ENCODE measurements at regions not wholly inside any gene's neighbourhood (a gene's known extent, or its start where the extent isn't known, plus 50 kb on each side); places are given as distances from the start of the nearest gene placed in this dataset.

DNA sequence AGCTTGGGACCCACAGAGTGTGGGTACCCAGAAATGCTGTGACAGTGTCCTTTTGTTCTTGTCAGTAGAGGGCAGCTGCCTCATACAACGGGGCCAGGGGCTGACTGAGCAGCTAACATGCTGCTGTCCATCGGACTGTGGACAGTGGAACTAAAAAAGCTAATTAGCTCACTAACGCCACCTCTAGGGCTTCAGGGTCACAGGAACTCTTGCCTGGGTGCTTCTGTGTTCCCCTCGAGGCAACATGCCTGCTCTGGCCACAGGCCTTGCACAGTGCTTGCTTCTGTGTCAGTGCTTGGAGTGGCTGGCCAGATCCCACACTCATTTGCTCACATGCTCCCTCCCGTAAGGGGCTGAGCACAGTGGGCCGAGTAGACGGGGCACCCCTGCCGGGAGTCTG, 377.0 kb downstream of the OLFM4 start:
- Histone ChIP-seq H3K4ac (ENCODE audit: low read depth in 1 of 2, low read length in 2 of 2) (no peak overlapping the region), H3K9ac (ENCODE audit: low read length) (no peak overlapping the region), H2BK5ac (ENCODE audit: low read depth, low read length, poor library complexity, severe bottlenecking) (no peak overlapping the region), H3K4me1 (ENCODE audit: control insufficient read depth, insufficient read depth, low read depth, low read length) (no peaks in the 10 kb centered on the region), H2BK120ac (ENCODE audit: low read depth, low read length) (no peak overlapping the region), H3K27ac (ENCODE audit: low read length, poor library complexity, severe bottlenecking) (no peak overlapping the region), H2AFZ (ENCODE audit: low read depth, low read length) (no peak overlapping the region), H2BK15ac (ENCODE audit: low read depth, poor library complexity, severe bottlenecking) (no peak overlapping the region), H4K8ac (ENCODE audit: low read length) (no peak overlapping the region), H2AK5ac (ENCODE audit: low read length, severe bottlenecking) (no peak overlapping the region), H4K91ac (ENCODE audit: low read length) (no peak overlapping the region), H3K9me3 (ENCODE audit: control insufficient read depth, low read length) (no peaks in the 10 kb centered on the region), H3K36me3 (ENCODE audit: control insufficient read depth in 1 of 2, insufficient read depth in 2 of 2, low read depth in 1 of 2, low read length in 2 of 2) (no peaks in the 10 kb centered on the region), H3K27me3 (ENCODE audit: control insufficient read depth in 1 of 2, insufficient read depth in 1 of 2, low read length in 2 of 2) (no peaks in the 10 kb centered on the region), H3K4me3 (ENCODE audit: insufficient read depth in 1 of 2, low read depth in 1 of 2, low read length in 2 of 2) (no peak overlapping the region), H3K18ac (ENCODE audit: low read depth in 1 of 2, low read length in 2 of 2) (no peak overlapping the region), H3K4me2 (ENCODE audit: low read length, poor library complexity, severe bottlenecking) (no peak overlapping the region), H2BK12ac (ENCODE audit: low read length in 2 of 2) (no peak overlapping the region), H3K23ac (ENCODE audit: low read length in 2 of 2) (no peak overlapping the region), H3K14ac (ENCODE audit: low read length in 2 of 2) (no peak overlapping the region), H3K79me1 (replicated peaks; ENCODE audit: low read length, poor library complexity, severe bottlenecking) (no peaks in the 10 kb centered on the region)
- 36% methylated on average over 6 of the region's 8 CpGs for WGBS
- no peak for DNase-seq

DNA sequence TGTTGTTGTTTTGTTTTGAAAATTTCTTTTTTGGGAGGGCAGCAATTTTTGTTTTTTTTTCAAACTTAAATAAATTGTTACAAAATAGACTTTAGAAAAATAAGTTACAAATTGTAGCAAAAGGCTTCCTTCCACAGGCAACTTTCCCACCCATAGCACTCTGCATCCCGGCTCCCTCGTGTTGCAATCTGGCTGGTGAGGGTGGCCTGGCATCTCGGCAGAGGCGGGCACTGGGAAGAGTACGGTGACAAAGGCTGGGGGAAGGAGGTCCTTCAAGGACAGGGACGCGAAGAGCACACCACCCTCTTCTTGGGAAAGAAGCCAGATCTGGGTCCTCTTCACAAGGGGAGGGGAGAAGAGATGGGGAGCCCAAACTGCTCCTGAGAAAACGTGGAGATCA, 379.7 kb downstream of the OLFM4 start:
- no peaks in the 10 kb centered on the region for H3K27me3 ChIP-seq (ENCODE audit: control insufficient read depth in 1 of 2, insufficient read depth in 1 of 2, low read length in 2 of 2)
- no peak overlapping the region for H2BK15ac ChIP-seq (ENCODE audit: low read depth, poor library complexity, severe bottlenecking)
- H3K4me1 ChIP-seq (ENCODE audit: control insufficient read depth, insufficient read depth, low read depth, low read length) = no peaks in the 10 kb centered on the region
- no peak overlapping the region for H2AK5ac ChIP-seq (ENCODE audit: low read length, severe bottlenecking)
- no peak overlapping the region for H3K4me2 ChIP-seq (ENCODE audit: low read length, poor library complexity, severe bottlenecking)
- H3K4ac ChIP-seq (ENCODE audit: low read depth in 1 of 2, low read length in 2 of 2) = no peak overlapping the region
- no peak overlapping the region for H2AFZ ChIP-seq (ENCODE audit: low read depth, low read length)
- H3K79me1 ChIP-seq (replicated peaks; ENCODE audit: low read length, poor library complexity, severe bottlenecking) = no peaks in the 10 kb centered on the region
- DNase-seq = no peak
- WGBS = 89% methylated on average over 8 of the region's 8 CpGs
- H3K18ac ChIP-seq (ENCODE audit: low read depth in 1 of 2, low read length in 2 of 2) = no peak overlapping the region
- H4K91ac ChIP-seq (ENCODE audit: low read length) = no peak overlapping the region
- no peak overlapping the region for H2BK120ac ChIP-seq (ENCODE audit: low read depth, low read length)
- no peak overlapping the region for H2BK12ac ChIP-seq (ENCODE audit: low read length in 2 of 2)
- H3K4me3 ChIP-seq (ENCODE audit: insufficient read depth in 1 of 2, low read depth in 1 of 2, low read length in 2 of 2) = no peak overlapping the region
- no peak overlapping the region for H4K8ac ChIP-seq (ENCODE audit: low read length)
- no peak overlapping the region for H3K23ac ChIP-seq (ENCODE audit: low read length in 2 of 2)
- H2BK5ac ChIP-seq (ENCODE audit: low read depth, low read length, poor library complexity, severe bottlenecking) = no peak overlapping the region
- H3K9ac ChIP-seq (ENCODE audit: low read length) = no peak overlapping the region
- no peak overlapping the region for H3K27ac ChIP-seq (ENCODE audit: low read length, poor library complexity, severe bottlenecking)
- no peaks in the 10 kb centered on the region for H3K36me3 ChIP-seq (ENCODE audit: control insufficient read depth in 1 of 2, insufficient read depth in 2 of 2, low read depth in 1 of 2, low read length in 2 of 2)
- no peak overlapping the region for H3K14ac ChIP-seq (ENCODE audit: low read length in 2 of 2)
- H3K9me3 ChIP-seq (ENCODE audit: control insufficient read depth, low read length) = no peaks in the 10 kb centered on the region

DNA sequence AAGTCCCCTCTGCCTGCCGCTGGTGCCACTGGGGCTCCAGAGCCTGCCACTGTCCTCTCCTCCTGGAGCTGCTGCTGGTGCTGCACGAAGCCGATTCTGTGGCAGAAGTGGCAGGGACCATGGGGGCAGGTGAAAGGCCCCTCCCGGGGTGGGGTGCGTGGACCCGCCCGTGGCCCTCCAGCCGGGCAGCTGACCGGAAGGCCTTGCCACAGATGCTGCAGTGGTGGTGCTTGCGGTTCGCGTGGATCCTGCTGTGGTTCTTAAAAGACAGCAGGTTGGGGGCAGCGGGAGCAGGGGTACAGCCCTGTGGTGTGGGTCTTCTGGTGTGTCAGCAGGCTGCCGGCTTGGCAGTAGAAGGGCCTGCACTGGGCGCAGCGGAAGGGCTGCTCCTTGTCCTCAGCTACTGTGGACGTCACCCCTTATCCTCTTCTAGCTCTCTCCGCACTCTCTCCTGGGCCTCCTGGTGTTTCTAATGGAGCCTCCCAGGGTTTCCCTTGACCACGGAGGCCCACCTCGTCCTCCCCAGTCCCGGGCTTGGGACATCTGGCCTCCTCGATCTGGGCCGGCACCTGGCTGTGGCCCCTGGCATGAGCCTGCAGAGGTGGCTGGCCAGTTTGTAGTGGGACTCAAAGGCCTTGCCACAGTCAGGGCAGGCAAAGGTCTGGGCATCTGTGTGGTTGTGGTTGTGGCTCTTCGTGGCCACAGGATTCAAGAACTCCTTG, 380.4 kb downstream of the OLFM4 start:
- H3K36me3 ChIP-seq (ENCODE audit: control insufficient read depth in 1 of 2, insufficient read depth in 2 of 2, low read depth in 1 of 2, low read length in 2 of 2) = no peaks in the 10 kb centered on the region

DNA sequence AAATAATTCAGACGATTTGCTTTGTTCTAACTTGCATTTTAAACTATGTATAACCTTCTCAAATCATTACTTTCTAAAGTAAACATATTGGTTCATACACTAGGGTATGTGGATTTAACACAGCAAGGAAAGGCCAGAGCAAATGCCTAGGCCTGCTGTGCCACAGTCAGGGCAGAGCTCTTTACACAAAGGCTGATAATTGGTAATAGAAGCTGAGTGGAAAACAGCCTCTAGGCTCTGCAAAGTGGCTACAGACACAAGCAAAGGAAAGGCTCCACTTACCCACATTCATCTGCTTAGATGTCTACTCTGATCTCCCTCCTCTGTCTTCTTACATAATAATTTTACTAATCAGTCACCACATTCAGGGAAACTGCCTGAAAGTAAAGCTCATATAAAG, 382.9 kb downstream of the OLFM4 start:
- H3K27ac ChIP-seq (ENCODE audit: low read length, poor library complexity, severe bottlenecking) = no peak overlapping the region
- no peak overlapping the region for H3K4ac ChIP-seq (ENCODE audit: low read depth in 1 of 2, low read length in 2 of 2)
- H2AFZ ChIP-seq (ENCODE audit: low read depth, low read length) = no peak overlapping the region
- H2BK5ac ChIP-seq (ENCODE audit: low read depth, low read length, poor library complexity, severe bottlenecking) = no peak overlapping the region
- H2BK15ac ChIP-seq (ENCODE audit: low read depth, poor library complexity, severe bottlenecking) = no peak overlapping the region
- H3K18ac ChIP-seq (ENCODE audit: low read depth in 1 of 2, low read length in 2 of 2) = no peak overlapping the region
- H4K91ac ChIP-seq (ENCODE audit: low read length) = no peak overlapping the region
- H2BK12ac ChIP-seq (ENCODE audit: low read length in 2 of 2) = no peak overlapping the region
- no peak overlapping the region for H4K8ac ChIP-seq (ENCODE audit: low read length)
- no peak overlapping the region for H3K4me2 ChIP-seq (ENCODE audit: low read length, poor library complexity, severe bottlenecking)
- no peaks in the 10 kb centered on the region for H3K36me3 ChIP-seq (ENCODE audit: control insufficient read depth in 1 of 2, insufficient read depth in 2 of 2, low read depth in 1 of 2, low read length in 2 of 2)
- no peak overlapping the region for H3K23ac ChIP-seq (ENCODE audit: low read length in 2 of 2)
- H2BK120ac ChIP-seq (ENCODE audit: low read depth, low read length) = no peak overlapping the region
- H3K4me3 ChIP-seq (ENCODE audit: insufficient read depth in 1 of 2, low read depth in 1 of 2, low read length in 2 of 2) = no peak overlapping the region
- H3K14ac ChIP-seq (ENCODE audit: low read length in 2 of 2) = no peak overlapping the region
- H3K9me3 ChIP-seq (ENCODE audit: control insufficient read depth, low read length) = no peaks in the 10 kb centered on the region
- H2AK5ac ChIP-seq (ENCODE audit: low read length, severe bottlenecking) = no peak overlapping the region
- WGBS = no CpG with 5 or more reads among the region's 1 CpG
- no peaks in the 10 kb centered on the region for H3K4me1 ChIP-seq (ENCODE audit: control insufficient read depth, insufficient read depth, low read depth, low read length)
- no peaks in the 10 kb centered on the region for H3K79me1 ChIP-seq (replicated peaks; ENCODE audit: low read length, poor library complexity, severe bottlenecking)
- H3K9ac ChIP-seq (ENCODE audit: low read length) = no peak overlapping the region
- no peaks in the 10 kb centered on the region for H3K27me3 ChIP-seq (ENCODE audit: control insufficient read depth in 1 of 2, insufficient read depth in 1 of 2, low read length in 2 of 2)
- DNase-seq = no peak

More for the DNA sequence above, 380.4 kb downstream of the OLFM4 start:
- no peak overlapping the region for H2BK120ac ChIP-seq (ENCODE audit: low read depth, low read length)
- no peak overlapping the region for H2AFZ ChIP-seq (ENCODE audit: low read depth, low read length)
- no peak overlapping the region for H4K8ac ChIP-seq (ENCODE audit: low read length)
- DNase-seq = no peak
- no peak overlapping the region for H3K4me3 ChIP-seq (ENCODE audit: insufficient read depth in 1 of 2, low read depth in 1 of 2, low read length in 2 of 2)
- no peaks in the 10 kb centered on the region for H3K27me3 ChIP-seq (ENCODE audit: control insufficient read depth in 1 of 2, insufficient read depth in 1 of 2, low read length in 2 of 2)
- no peak overlapping the region for H3K23ac ChIP-seq (ENCODE audit: low read length in 2 of 2)
- no peak overlapping the region for H2BK15ac ChIP-seq (ENCODE audit: low read depth, poor library complexity, severe bottlenecking)
- H3K27ac ChIP-seq (ENCODE audit: low read length, poor library complexity, severe bottlenecking) = no peak overlapping the region
- H3K14ac ChIP-seq (ENCODE audit: low read length in 2 of 2) = no peak overlapping the region
- no peak overlapping the region for H4K91ac ChIP-seq (ENCODE audit: low read length)
- H3K4me2 ChIP-seq (ENCODE audit: low read length, poor library complexity, severe bottlenecking) = no peak overlapping the region
- H3K9ac ChIP-seq (ENCODE audit: low read length) = no peak overlapping the region
- no peak overlapping the region for H3K4ac ChIP-seq (ENCODE audit: low read depth in 1 of 2, low read length in 2 of 2)
- no peaks in the 10 kb centered on the region for H3K79me1 ChIP-seq (replicated peaks; ENCODE audit: low read length, poor library complexity, severe bottlenecking)
- H3K9me3 ChIP-seq (ENCODE audit: control insufficient read depth, low read length) = no peaks in the 10 kb centered on the region
- H2BK12ac ChIP-seq (ENCODE audit: low read length in 2 of 2) = no peak overlapping the region
- 88% methylated on average over 24 of the region's 24 CpGs for WGBS
- no peaks in the 10 kb centered on the region for H3K4me1 ChIP-seq (ENCODE audit: control insufficient read depth, insufficient read depth, low read depth, low read length)
- H2BK5ac ChIP-seq (ENCODE audit: low read depth, low read length, poor library complexity, severe bottlenecking) = no peak overlapping the region
- H2AK5ac ChIP-seq (ENCODE audit: low read length, severe bottlenecking) = no peak overlapping the region
- no peak overlapping the region for H3K18ac ChIP-seq (ENCODE audit: low read depth in 1 of 2, low read length in 2 of 2)

All from mesenchymal stem cell (in vitro differentiated cells and primary cell).